A549 (cell line): ENCODE measurements at regions not wholly inside any gene's neighbourhood (a gene's known extent, or its start where the extent isn't known, plus 50 kb on each side); places are given as distances from the start of the nearest gene placed in this dataset.

ENCODE experiments used
- EP300 ChIP-seq, 2 experiments: fragments of >200 bp; sonication (Bioruptor Twin); formaldehyde crosslinking; IDR thresholded peaks; 2 replicates in 1 of 2; 3 replicates in 1 of 2; pipeline ENCODE4 v1.6.1; 2016 to 2017
- NR3C1 ChIP-seq: fragments of >200 bp; sonication (Bioruptor Twin); formaldehyde crosslinking; IDR thresholded peaks from 3 replicates; pipeline ENCODE4 v1.6.1; 2017
- POLR2A ChIP-seq: IDR thresholded peaks from 2 replicates; pipeline ENCODE4 v1.6.1; 2012; ENCODE audit warnings: mild to moderate bottlenecking, low read length
- RARB ChIP-seq: fragments of 250-450 bp; sonication (Bioruptor Pico); IDR thresholded peaks from 2 replicates; pipeline ENCODE4 v1.8.0; 2021; ENCODE audit warnings: mild to moderate bottlenecking, moderate library complexity
- RFX5 ChIP-seq: fragments of 450-650 bp; IDR thresholded peaks from 2 replicates; pipeline ENCODE4 v1.7.1; 2014; ENCODE audit warnings: antibody characterized with exemption, mild to moderate bottlenecking, moderate library complexity
- SMC3 ChIP-seq: fragments of >200 bp; sonication (Bioruptor Twin); formaldehyde crosslinking; IDR thresholded peaks from 3 replicates; pipeline ENCODE4 v1.6.1; 2018; ENCODE audit warnings: inconsistent platforms
- TF ChIP-seq, protein P1 (sequence below): fragments of >200 bp; sonication (Bioruptor Twin); formaldehyde crosslinking; IDR thresholded peaks from 3 replicates; pipeline ENCODE4 v1.5.1; 2016
- TF ChIP-seq, protein P2 (sequence below): fragments of 250-450 bp; sonication (Bioruptor Pico); IDR thresholded peaks from 2 replicates; pipeline ENCODE4 v1.5.0; 2021; ENCODE audit warnings: mild to moderate bottlenecking, moderate library complexity, borderline replicate concordance

DNA sequence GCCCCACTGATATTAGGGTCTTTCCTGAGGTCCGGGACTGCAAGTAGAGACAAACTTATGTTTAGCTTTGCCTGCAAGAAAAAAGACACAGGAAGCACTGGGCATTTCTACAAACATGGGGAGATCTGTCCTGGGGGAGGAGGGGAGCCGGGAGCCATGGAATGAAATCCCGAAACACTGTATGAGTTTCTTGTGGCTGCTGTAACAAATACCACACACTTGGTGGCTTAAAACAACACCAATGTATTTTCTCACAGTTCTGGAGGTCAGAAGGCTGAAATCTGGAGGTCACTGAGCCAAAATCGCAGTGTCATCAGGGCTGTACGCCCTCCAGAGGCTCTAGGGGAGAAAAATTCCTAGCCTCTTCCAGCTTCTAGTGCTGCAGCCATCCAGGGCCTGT is 114.0 kb upstream of the CHST15 start:
- TF ChIP-seq NR3C1 (no peak), POLR2A (no peak), SMC3 (no peak), RFX5 (no peak), EP300 (IDR thresholded peaks at IDR 0.05) (no peak), RARB (CRISPR knock-in tag) (no peak)
- TF ChIP-seq, protein P1, sequence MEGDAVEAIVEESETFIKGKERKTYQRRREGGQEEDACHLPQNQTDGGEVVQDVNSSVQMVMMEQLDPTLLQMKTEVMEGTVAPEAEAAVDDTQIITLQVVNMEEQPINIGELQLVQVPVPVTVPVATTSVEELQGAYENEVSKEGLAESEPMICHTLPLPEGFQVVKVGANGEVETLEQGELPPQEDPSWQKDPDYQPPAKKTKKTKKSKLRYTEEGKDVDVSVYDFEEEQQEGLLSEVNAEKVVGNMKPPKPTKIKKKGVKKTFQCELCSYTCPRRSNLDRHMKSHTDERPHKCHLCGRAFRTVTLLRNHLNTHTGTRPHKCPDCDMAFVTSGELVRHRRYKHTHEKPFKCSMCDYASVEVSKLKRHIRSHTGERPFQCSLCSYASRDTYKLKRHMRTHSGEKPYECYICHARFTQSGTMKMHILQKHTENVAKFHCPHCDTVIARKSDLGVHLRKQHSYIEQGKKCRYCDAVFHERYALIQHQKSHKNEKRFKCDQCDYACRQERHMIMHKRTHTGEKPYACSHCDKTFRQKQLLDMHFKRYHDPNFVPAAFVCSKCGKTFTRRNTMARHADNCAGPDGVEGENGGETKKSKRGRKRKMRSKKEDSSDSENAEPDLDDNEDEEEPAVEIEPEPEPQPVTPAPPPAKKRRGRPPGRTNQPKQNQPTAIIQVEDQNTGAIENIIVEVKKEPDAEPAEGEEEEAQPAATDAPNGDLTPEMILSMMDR, result no peak
- TF ChIP-seq, protein P2, sequence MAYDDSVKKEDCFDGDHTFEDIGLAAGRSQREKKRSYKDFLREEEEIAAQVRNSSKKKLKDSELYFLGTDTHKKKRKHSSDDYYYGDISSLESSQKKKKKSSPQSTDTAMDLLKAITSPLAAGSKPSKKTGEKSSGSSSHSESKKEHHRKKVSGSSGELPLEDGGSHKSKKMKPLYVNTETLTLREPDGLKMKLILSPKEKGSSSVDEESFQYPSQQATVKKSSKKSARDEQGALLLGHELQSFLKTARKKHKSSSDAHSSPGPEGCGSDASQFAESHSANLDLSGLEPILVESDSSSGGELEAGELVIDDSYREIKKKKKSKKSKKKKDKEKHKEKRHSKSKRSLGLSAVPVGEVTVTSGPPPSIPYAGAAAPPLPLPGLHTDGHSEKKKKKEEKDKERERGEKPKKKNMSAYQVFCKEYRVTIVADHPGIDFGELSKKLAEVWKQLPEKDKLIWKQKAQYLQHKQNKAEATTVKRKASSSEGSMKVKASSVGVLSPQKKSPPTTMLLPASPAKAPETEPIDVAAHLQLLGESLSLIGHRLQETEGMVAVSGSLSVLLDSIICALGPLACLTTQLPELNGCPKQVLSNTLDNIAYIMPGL (CRISPR knock-in tag), result no peak
